ENCODE measurements at regions not wholly inside any gene's neighbourhood (a gene's known extent, or its start where the extent isn't known, plus 50 kb on each side); places are given as distances from the start of the nearest gene placed in this dataset.
A peak's percentile ranks its signal among the peaks of the same experiment; 100 is the strongest.

DNA sequence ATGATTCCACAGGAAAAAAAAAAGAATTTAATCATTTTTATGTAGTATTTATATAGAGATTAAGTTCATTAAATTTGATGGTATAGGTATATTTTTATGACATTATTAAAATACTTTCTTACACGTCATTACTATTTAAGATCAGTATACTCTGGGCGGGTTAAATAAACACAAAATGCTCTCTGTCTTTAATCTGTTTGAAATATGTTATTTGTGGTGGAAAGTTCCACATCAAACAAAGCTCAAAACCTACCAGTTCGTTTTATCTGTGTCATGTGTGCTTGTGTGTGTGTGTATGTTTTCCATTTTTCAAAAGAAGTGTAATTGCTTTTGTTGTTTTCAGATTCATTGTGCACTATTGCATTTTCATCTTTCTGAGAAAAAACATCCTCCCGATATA is 488.5 kb downstream of the ANKRD7 start:
- DNase-seq = no peak

DNA sequence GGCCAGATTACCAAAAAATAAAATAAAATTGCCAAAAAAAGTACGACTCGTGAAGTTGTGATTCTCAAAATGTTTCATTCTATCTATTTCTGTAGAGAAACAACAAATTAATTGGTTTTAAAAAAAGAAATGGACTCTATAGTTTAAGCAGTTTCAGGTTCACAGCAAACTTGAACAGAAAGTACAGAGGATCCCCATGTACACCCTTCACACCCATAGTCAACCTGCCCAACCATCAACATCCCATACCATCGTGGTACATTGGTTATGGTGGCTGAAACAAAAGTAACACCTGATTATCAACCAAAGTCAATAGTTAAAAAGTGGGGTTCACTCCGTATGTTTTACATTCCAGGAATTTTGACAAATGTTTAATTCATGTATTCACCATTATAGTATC is 496.1 kb downstream of the ANKRD7 start:
- no peak for DNase-seq

- no peak for DNase-seq
These were observed 507.4 kb downstream of the ANKRD7 start for GRCh38 chr7:118731854-118732253.

DNA sequence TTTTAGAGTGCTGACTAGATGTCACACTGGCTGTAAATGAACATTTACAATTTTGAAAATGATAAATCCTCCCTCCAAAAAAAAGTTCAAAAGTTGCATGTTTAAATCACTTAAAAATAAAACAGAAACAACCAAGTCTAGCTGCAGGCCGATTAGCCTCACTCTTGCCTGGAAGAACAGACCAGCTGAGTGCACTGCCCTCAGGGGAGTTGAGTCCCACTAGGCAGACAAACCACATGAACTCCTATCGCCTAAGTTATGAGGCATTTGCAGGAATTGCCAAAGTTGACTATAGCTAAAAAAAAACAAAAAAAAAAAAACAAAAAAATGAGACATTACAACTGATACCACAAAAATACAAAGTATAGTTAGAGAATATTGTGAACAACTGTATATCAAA is 510.0 kb downstream of the ANKRD7 start:
- no peak for DNase-seq

DNA sequence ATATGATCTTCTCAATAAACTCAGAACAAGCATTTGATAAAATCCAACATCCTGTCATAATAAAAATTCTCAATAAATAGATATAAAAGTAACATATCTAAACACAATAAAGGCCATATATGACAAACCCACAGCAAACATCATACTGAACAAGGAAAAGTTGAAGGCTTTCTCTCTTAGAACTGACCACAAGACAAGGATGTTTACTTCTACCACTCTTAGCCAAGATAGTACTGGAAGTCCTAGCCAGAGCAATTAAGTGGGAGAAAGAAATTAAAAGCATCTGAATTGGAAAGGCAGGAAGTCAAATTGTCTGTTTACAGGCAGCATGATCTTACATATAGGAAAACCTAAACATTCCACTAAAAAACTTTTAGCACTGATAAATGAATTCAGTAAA is 510.9 kb downstream of the ANKRD7 start:
- no peak for DNase-seq

DNA sequence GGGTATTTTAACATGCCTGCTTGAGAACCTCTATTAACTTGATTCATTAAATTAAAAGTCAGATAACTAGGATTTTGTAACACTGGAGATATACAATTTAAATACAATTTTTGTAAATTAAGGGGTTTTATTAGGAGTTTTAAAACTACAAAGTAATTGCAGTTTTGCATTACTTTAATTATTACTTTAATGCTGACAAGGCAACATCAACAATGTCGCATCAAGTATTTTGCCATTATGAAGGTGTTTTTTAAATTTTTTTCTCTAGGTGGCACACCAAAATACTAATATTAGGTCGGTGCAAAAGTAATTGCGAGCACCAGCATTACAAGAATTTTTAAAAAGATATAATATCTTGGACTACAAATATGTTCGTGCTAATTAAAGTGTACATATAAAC is 513.4 kb downstream of the ANKRD7 start:
- DNase-seq = no peak

DNA sequence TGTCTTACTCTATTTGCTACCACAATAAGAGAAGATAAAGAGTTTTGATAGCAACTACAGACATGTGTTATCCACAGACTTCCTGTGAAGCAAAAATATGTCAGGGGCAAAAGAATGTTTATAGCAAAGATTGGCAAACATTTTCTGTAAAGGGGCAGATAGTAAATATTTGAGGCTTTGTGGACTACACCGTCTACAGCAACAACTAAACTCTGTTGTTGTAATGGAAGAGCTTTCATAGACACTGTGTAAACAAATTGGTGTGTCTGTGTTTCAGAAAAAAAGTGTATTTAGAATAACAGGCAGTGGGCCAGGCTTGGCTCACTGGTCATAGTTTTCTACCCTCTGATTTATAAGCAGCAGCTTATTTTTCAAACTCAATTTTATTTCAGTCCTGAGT is 521.4 kb downstream of the ANKRD7 start:
- DNase-seq = no peak

DNA sequence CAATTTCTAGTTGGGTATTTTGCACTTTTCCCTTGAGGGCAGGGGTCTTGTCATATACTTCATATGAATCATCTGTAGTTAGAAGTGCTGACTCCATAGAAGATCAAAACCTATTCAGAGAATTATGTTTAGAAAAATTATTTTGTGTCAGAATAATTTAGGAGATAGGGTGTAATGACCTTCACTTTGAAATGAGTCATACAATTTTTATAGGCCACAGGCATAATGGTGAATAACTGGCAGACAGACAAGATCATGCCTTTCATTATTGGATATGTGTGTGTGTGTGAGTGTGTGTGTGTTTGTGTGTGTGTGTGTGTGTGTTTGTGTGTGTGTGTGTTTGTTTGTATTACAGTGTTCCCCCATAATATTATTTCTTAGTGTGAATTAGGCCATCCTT is 523.0 kb downstream of the ANKRD7 start:
- DNase-seq = no peak

DNA sequence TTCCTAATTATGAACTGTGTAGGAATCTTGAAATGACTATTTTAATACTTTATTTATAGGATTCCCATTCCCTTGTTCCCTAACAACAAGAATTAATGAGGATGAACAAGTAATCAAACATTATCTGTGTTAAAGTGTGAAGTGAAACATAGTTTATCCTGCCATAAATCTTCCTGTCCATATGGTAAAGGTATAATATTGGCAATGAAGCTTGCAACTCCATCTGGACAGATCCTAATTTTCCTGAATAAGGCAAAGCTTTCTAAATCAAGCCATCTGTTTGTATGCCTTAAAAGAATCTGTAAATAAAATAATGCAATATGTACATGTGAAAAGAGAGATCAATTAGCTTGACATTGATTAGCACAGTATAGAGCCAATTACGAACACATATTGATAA is 529.0 kb downstream of the ANKRD7 start:
- peak; percentile 75 for DNase-seq

DNA sequence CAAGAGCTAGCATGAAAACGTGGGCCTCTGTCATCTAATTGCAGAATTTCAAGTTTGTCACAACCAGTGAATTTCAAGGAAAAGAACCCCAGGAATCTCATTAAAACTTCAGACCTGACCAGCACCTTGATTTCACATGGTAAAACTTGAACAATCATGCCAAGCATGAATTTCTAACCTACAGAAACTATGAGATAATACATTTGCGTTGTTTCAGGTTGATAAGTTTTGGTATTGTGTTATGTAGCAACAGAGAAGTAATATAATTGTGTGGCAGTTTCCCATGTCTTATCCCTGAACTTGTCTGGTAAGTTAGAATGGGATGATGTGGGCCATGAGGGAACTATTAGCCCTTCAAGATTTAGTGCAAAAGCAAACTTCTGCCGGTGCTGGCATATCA is 530.1 kb downstream of the ANKRD7 start:
- no peak for DNase-seq

GRCh38 chr7:118755067-118755625 is 530.6 kb downstream of the ANKRD7 start:
- no peak for DNase-seq

- DNase-seq = no peak
These were observed 532.6 kb downstream of the ANKRD7 start for GRCh38 chr7:118757066-118757465.

DNA sequence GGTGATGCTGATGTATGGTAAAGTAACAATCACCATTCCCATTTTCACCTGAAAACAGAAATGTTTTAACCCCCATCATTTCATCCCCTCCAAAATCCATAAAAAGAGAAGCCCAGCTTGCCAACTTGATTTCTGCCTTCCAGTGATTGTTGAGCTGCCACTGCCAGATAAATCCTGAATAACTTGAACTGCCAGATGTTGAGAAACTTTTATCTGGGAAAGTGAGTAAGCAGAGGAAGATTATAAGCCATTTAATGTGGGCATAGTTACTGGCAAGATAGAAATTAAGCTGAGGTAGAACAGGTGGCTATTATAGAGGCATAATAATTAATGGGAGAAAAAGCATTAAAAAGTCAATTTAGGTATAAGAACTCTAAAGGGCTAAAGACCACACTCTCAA is 534.1 kb downstream of the ANKRD7 start:
- no peak for DNase-seq

DNA sequence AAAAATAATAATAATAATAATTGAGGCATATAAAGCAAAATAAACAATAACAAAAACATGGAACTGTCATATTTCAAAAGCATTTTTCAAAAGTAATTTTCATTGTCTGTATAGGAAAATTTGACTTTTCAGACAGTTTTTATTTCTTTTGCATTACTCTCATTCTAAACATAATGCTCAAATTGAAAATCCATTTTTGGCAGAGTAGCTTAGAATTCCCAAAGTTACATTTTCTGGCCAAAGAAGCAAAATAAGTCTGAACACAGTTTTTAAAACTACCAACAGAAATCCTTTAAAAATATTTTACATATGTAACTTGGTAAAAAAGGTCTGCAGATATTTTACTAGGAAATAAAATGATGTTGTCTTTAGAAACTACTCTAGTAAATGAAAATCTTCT is 535.4 kb downstream of the ANKRD7 start:
- DNase-seq = no peak

GRCh38 chr7:118762451-118762850 is 537.9 kb downstream of the ANKRD7 start:
- no peak for DNase-seq

- DNase-seq = no peak
These were observed 539.7 kb downstream of the ANKRD7 start for GRCh38 chr7:118764221-118764620.

DNA sequence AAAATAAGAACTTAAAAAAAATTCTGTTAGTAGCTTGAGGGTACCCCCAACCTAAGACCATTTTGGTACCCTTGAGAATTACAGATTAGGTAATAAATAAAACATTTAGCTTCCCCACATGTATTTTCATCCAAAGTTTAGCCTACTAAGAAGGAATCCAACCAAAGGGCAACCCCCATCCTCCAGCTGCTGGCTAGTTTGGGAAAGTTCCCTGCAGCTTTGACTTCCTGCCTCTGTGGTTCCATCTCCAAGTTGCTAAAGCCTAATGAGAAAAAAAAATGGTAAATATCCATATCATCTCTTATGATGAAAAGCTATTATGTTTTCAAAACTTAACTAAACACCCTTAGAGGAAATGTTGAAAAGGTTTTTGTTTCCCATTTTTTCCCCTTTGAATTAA is 547.2 kb downstream of the ANKRD7 start:
- no peak for DNase-seq

DNA sequence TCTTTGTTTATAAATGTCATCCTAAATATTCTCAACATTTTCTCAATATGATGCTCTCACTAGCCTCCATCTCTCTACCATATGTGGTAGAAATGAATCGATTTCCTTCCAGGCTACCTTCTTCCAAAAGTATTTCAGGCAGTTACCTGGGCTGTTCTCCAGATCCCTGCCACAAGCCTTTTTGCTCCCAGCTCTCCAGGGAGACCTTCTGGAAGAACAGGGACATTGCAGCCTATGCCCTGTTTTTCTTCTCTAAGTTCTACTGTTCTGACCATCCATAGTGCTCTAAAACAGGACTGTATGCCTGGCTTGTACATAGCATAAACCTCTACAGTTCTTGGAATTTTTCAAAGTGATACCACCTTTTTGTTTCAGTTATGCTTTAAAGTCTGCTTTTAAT is 552.8 kb downstream of the ANKRD7 start:
- DNase-seq = no peak

- no peak for DNase-seq
These were observed 568.2 kb downstream of the ANKRD7 start for GRCh38 chr7:118792682-118793081.

- DNase-seq = no peak
These were observed 569.1 kb downstream of the ANKRD7 start for GRCh38 chr7:118793582-118793981.

DNA sequence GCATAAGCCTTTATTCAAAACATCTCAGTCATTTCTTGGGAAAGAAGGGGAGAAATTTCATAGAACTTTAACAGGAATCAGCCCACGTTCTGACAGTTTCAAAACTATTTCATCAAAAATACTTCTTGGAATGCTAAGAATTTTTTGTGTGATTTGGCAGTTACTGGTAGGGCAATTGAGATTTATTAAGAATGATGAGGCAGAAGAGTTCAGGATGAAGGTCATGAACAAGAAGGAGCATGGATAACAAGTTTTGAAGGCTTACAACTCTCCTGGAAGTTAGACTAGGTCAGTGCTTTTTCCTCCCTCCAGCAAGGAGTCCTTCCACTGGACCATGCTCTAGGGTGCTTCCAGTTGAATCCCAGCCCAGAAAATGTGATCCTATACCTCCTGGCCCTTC is 569.9 kb downstream of the ANKRD7 start:
- DNase-seq = no peak

DNA sequence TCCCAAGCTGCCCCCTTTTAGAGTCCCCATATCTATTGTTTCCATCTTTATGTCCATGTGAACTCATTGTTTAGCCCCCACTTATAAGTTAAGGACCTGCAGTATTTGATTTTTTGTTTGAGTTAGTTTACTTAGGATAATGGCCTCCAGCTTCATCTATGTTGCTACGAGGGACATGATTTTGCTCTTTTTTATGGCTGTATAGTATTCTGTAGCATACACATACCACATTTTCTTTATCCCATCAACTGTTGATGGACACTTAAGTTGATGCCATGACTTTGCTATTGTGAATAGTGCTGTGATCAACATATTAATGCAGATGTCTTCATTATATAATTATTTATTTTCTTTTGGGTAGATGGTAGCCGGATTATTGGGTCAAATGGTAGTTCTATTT is 576.9 kb downstream of the ANKRD7 start:
- DNase-seq = no peak

DNA sequence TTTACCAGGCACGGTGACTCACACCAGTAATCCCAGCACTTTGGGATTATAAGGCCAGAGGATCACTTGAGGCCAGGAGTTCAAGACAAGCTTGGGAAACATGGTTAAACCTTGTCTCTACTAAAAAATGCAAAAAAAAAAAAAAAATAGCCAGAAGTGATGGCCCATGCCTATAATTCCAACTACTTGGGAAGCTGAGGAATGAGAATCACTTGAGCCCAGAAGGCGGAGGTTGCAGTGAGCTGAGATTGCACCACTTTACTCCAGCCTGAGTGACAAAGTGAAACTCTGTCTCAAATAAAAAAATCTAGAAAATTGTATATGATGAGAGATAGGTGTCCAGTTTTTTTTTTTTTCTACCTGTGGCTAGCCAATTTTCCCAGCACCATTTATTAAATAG is 578.2 kb downstream of the ANKRD7 start:
- no peak for DNase-seq

DNA sequence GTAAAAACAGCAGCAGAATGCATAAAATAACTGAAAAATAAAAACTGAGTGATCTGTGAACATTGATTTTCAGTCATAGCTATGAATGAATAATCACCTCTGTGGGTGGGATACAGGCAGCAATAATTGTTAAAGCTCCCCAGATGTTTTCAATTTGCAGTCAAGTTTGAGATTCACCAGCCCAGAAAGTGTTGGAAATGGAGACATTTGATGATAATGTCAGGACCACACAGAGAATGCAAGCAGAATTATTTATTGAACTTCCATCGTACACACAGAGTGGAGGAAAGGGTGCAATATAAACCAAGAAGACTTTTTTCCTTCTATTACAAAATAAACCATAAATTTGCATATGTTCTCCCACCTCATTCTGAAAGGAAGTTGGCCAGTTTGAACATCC is 601.7 kb downstream of the ANKRD7 start:
- no peak for DNase-seq

GRCh38 chr7:118836933-118837332 is 612.4 kb downstream of the ANKRD7 start:
- no peak for DNase-seq

- DNase-seq = no peak
These were observed 615.0 kb downstream of the ANKRD7 start for GRCh38 chr7:118839515-118839914.
